Common myeloid progenitor, CD34-positive (primary cell): ENCODE measurements at regions not wholly inside any gene's neighbourhood (a gene's known extent, or its start where the extent isn't known, plus 50 kb on each side); places are given as distances from the start of the nearest gene placed in this dataset.

Source experiments
- CTCF ChIA-PET: fragments of 350-600 bp; sonication (Branson Sonifier 250); formaldehyde crosslinking; loops from one replicate; lab custom pipeline; 2021; ENCODE audit warnings: antibody characterized with exemption; lab: Charles Lee
- POLR2A ChIA-PET: fragments of 350-600 bp; sonication (Branson Sonifier 250); formaldehyde crosslinking; loops from one replicate; lab custom pipeline; 2021; ENCODE audit warnings: antibody characterized with exemption; lab: Charles Lee
- DNase-seq, 3 donors: peaks; one replicate each; pipeline versions ENCODE4 v3.0.0 to v3.0.0-alpha.2; 2013
- H3K27ac ChIP-seq, 2 experiments: 1 replicate in 1 of 2; 2 replicates in 1 of 2; pipeline ENCODE4 v1.7.0; 2013; ENCODE audit warnings: inconsistent platforms in 2 of 2, low read length in 2 of 2, mild to moderate bottlenecking in 2 of 2, low read depth in 1 of 2, moderate library complexity in 1 of 2; ENCODE audit not compliant: severe bottlenecking in 2 of 2, insufficient read depth in 1 of 2, poor library complexity in 1 of 2
- H3K27me3 ChIP-seq, 5 experiments: replicated peaks in 2 of 5; 1 replicate in 3 of 5; 2 replicates in 2 of 5; pipeline versions ENCODE4 v1.6.1 to v1.7.0; 2013; ENCODE audit warnings: low read length in 4 of 5, mild to moderate bottlenecking in 2 of 5, moderate library complexity in 2 of 5, inconsistent platforms in 1 of 5; ENCODE audit not compliant: insufficient read depth in 5 of 5, control insufficient read depth in 4 of 5
- H3K36me3 ChIP-seq, 4 experiments: 1 replicate in 2 of 4; 2 replicates in 2 of 4; pipeline versions ENCODE4 v1.6.1 to v1.7.0; 2013; ENCODE audit warnings: low read length in 3 of 4, control low read depth in 1 of 4, mild to moderate bottlenecking in 1 of 4; ENCODE audit not compliant: control insufficient read depth in 4 of 4, insufficient read depth in 4 of 4
- H3K4me1 ChIP-seq, 4 experiments: 1 replicate in 3 of 4; 2 replicates in 1 of 4; pipeline versions ENCODE4 v1.6.1 to v1.7.1; 2013; ENCODE audit warnings: low read length in 3 of 4, mild to moderate bottlenecking in 3 of 4, control low read depth in 1 of 4, inconsistent platforms in 1 of 4, moderate library complexity in 1 of 4; ENCODE audit not compliant: control insufficient read depth in 4 of 4, insufficient read depth in 4 of 4; ENCODE audit errors: control extremely low read depth in 1 of 4
- H3K4me3 ChIP-seq, 7 experiments: 1 replicate in 4 of 7; 2 replicates in 3 of 7; pipeline versions ENCODE4 v1.5.1 to v1.7.0; 2013; ENCODE audit warnings: mild to moderate bottlenecking in 7 of 7, low read length in 6 of 7, moderate library complexity in 6 of 7, inconsistent platforms in 2 of 7, low read depth in 2 of 7, control low read depth in 1 of 7; ENCODE audit not compliant: insufficient read depth in 4 of 7, control insufficient read depth in 1 of 7; ENCODE audit errors: extremely low read depth in 1 of 7
- H3K9me3 ChIP-seq, 5 experiments: 1 replicate in 4 of 5; 2 replicates in 1 of 5; pipeline versions ENCODE4 v1.6.1 to v1.7.1; 2013; ENCODE audit warnings: low read length in 4 of 5, mild to moderate bottlenecking in 2 of 5, inconsistent platforms in 1 of 5, low read depth in 1 of 5, moderate library complexity in 1 of 5; ENCODE audit not compliant: control insufficient read depth in 4 of 5, insufficient read depth in 2 of 5; ENCODE audit errors: control extremely low read depth in 1 of 5
- WGBS: methylation state at CpG from one replicate; pipeline ENCODE4 v1.1.5; 2013; ENCODE audit not compliant: insufficient coverage; 5-methylcytosine and 5-hydroxymethylcytosine counted together

- WGBS: no CpG with 5 or more reads among the region's 2 CpGs
- ChIA-PET CTCF (interaction anchor here (0.9 kb wide), 1 partner anchor 185 kb away, joined by 3 read pairs; no protein-coding TSS in a partner anchor), POLR2A (no interaction called here)
- no peak for DNase-seq
- Histone ChIP-seq H3K36me3 (no peaks in the 10 kb centered on the region), H3K9me3 (no peaks in the 10 kb centered on the region), H3K27ac (no peak overlapping the region), H3K4me3 (no peak overlapping the region), H3K4me1 (no peaks in the 10 kb centered on the region), H3K27me3 (no peaks in the 10 kb centered on the region)
These were observed 482.2 kb downstream of the KDM5D start for GRCh38 chrY:19262310-19262709.

- H3K36me3 ChIP-seq: no peaks in the 10 kb centered on the region
- H3K27ac ChIP-seq: no peak overlapping the region
- ChIA-PET CTCF (no interaction called here), POLR2A (interaction anchor here (1.3 kb wide), 1 partner anchor 156 kb away, joined by 5 read pairs; no protein-coding TSS in a partner anchor)
- no peaks in the 10 kb centered on the region for H3K9me3 ChIP-seq
- peaks cover 0 to 12% (median 0%) of the 10 kb centered on the region in 4 experiments for H3K4me1 ChIP-seq
- peak in 1 of 3 donors; percentile 40 for DNase-seq
- WGBS: no CpG with 5 or more reads among the region's 9 CpGs
- H3K4me3 ChIP-seq: peak overlapping the region in 1 of 7 experiments; percentile 42
- no peaks in the 10 kb centered on the region for H3K27me3 ChIP-seq
These were observed 458.9 kb upstream of the HSFY2 start for GRCh38 chrY:19232276-19232994.

GRCh38 chrY:19220784-19221183, 447.2 kb upstream of the HSFY2 start:
- Histone ChIP-seq H3K4me1 (no peaks in the 10 kb centered on the region), H3K27me3 (no peaks in the 10 kb centered on the region), H3K4me3 (no peak overlapping the region), H3K9me3 (no peaks in the 10 kb centered on the region), H3K36me3 (no peaks in the 10 kb centered on the region), H3K27ac (no peak overlapping the region)
- CTCF ChIA-PET: no interaction called here
- POLR2A ChIA-PET: no interaction called here
- no CpG with 5 or more reads among the region's 1 CpG for WGBS
- DNase-seq: no peak

- Histone ChIP-seq H3K27me3 (no peaks in the 10 kb centered on the region), H3K4me1 (no peaks in the 10 kb centered on the region), H3K27ac (no peak overlapping the region), H3K36me3 (no peaks in the 10 kb centered on the region), H3K9me3 (no peaks in the 10 kb centered on the region), H3K4me3 (no peak overlapping the region)
- ChIA-PET POLR2A (no interaction called here), CTCF (no interaction called here)
- no CpG with 5 or more reads among the region's 2 CpGs for WGBS
- no peak for DNase-seq
These were observed 435.4 kb upstream of the HSFY2 start for GRCh38 chrY:19208915-19209314.

GRCh38 chrY:19207048-19207447, 433.5 kb upstream of the HSFY2 start:
- whole genome bisulfite sequencing: no CpG with 5 or more reads among the region's 1 CpG
- Histone ChIP-seq H3K4me1 (no peaks in the 10 kb centered on the region), H3K4me3 (no peak overlapping the region), H3K36me3 (no peaks in the 10 kb centered on the region), H3K27me3 (no peaks in the 10 kb centered on the region), H3K27ac (no peak overlapping the region), H3K9me3 (no peaks in the 10 kb centered on the region)
- no peak for DNase-seq
- ChIA-PET CTCF (no interaction called here), POLR2A (no interaction called here)

- no CpG with 5 or more reads among the region's 3 CpGs for WGBS
These were observed 407.3 kb upstream of the HSFY2 start for GRCh38 chrY:19180824-19181223.

GRCh38 chrY:19168202-19168565, 394.6 kb upstream of the HSFY2 start:
- Histone ChIP-seq H3K4me1 (no peaks in the 10 kb centered on the region), H3K9me3 (no peaks in the 10 kb centered on the region), H3K27ac (no peak overlapping the region), H3K27me3 (no peaks in the 10 kb centered on the region), H3K36me3 (no peaks in the 10 kb centered on the region), H3K4me3 (no peak overlapping the region)
- no CpG with 5 or more reads among the region's 5 CpGs for WGBS
- ChIA-PET POLR2A (no interaction called here), CTCF (interaction anchor here (0.6 kb wide), 1 partner anchor 61 kb away, joined by 3 read pairs; no protein-coding TSS in a partner anchor)
- no peak for DNase-seq

More at GRCh38 chrY:19180824-19181223, 407.3 kb upstream of the HSFY2 start:
- Histone ChIP-seq H3K9me3 (peaks cover 0 to 5% (median 0%) of the 10 kb centered on the region in 5 experiments), H3K27ac (no peak overlapping the region), H3K4me1 (no peaks in the 10 kb centered on the region), H3K27me3 (no peaks in the 10 kb centered on the region), H3K36me3 (no peaks in the 10 kb centered on the region), H3K4me3 (no peak overlapping the region)
- ChIA-PET CTCF (interaction anchor here (1.0 kb wide), 1 partner anchor 89 kb away, joined by 3 read pairs; no protein-coding TSS in a partner anchor), POLR2A (no interaction called here)
- no peak for DNase-seq
